BE2C (cell line): ENCODE measurements at regions not wholly inside any gene's neighbourhood (a gene's known extent, or its start where the extent isn't known, plus 50 kb on each side); places are given as distances from the start of the nearest gene placed in this dataset.

ENCODE experiments used
- DNase-seq: peaks from one replicate; pipeline ENCODE4 v3.0.0-alpha.2; 2020
- H3K27me3 ChIP-seq: fragments of 250-450 bp; sonication (Bioruptor Pico); 2 replicates; pipeline ENCODE4 v1.5.1; 2020; ENCODE audit warnings: mild to moderate bottlenecking
- H3K36me3 ChIP-seq: fragments of 250-450 bp; sonication (Bioruptor Pico); 2 replicates; pipeline ENCODE4 v1.5.1; 2020; ENCODE audit warnings: mild to moderate bottlenecking
- H3K4me1 ChIP-seq: fragments of 250-450 bp; sonication (Bioruptor Pico); 2 replicates; pipeline ENCODE4 v1.5.1; 2020
- H3K4me3 ChIP-seq: 2 replicates; pipeline ENCODE4 v1.5.1; 2011; ENCODE audit warnings: low read depth, low read length
- H3K9me3 ChIP-seq: fragments of 250-450 bp; sonication (Bioruptor Pico); 2 replicates; pipeline ENCODE4 v1.5.1; 2020
- CTCF ChIP-seq: IDR thresholded peaks from 2 replicates; pipeline ENCODE4 v1.5.1; 2012; ENCODE audit warnings: mild to moderate bottlenecking, low read depth, low read length

DNA sequence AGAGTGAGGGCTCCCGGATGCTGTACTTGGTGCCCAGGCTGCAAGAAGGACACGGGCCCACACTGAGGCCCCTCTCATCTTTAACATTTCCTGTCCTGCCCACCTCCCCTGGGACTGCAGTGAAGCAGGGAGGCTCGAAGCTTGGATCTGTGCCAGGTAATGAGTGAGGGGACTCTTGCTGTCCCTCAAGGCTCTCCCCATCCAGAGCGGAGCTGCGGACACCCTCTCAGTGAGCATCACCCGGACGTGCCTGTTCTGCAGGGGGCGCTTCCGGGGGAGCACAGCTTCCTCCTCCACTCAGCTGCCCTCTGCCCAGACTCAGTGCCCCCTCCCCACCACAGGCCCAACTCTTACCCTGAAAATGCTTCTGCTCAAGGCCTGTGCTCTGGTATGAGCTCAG is 150.0 kb upstream of the MYCN start:
- DNase-seq, result no peak

GRCh38 chr2:15790838-15791237 is 149.5 kb upstream of the MYCN start:
- DNase-seq, result no peak
- H3K9me3 ChIP-seq, result no peaks in the 10 kb centered on the region
- no peaks in the 10 kb centered on the region for H3K27me3 ChIP-seq
- no peaks in the 10 kb centered on the region for H3K4me1 ChIP-seq
- no peak overlapping the region for H3K4me3 ChIP-seq
- TF ChIP-seq CTCF, result no peak
- no peaks in the 10 kb centered on the region for H3K36me3 ChIP-seq

More for the DNA sequence above, 150.0 kb upstream of the MYCN start:
- no peaks in the 10 kb centered on the region for H3K4me1 ChIP-seq
- no peaks in the 10 kb centered on the region for H3K27me3 ChIP-seq
- no peak for TF ChIP-seq CTCF
- H3K4me3 ChIP-seq, result no peak overlapping the region
- H3K9me3 ChIP-seq, result no peaks in the 10 kb centered on the region
- no peaks in the 10 kb centered on the region for H3K36me3 ChIP-seq

DNA sequence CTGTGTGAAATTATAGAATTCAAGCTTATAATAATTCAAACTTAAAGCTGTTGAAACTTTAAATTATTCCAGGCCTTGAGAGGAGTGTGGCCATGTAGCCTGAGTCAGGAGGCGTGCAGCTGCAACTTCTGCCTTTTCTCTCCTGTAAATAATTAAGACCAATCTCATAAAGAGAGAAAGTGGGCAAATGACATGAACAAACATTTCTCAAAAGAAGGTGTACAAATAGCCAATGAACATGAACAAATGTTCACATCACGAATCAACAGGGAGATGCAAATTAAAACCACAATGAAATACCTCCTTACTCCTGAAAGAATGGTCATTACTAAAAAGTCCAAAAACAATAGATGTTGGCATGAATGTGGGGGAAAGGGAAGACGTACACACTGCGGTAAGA is 149.1 kb upstream of the MYCN start:
- no peaks in the 10 kb centered on the region for H3K36me3 ChIP-seq
- H3K9me3 ChIP-seq, result no peaks in the 10 kb centered on the region
- no peaks in the 10 kb centered on the region for H3K27me3 ChIP-seq
- no peak for DNase-seq
- TF ChIP-seq CTCF, result no peak
- no peak overlapping the region for H3K4me3 ChIP-seq
- no peaks in the 10 kb centered on the region for H3K4me1 ChIP-seq

- Histone ChIP-seq H3K9me3 (no peaks in the 10 kb centered on the region), H3K4me1 (no peaks in the 10 kb centered on the region), H3K27me3 (no peaks in the 10 kb centered on the region), H3K36me3 (no peaks in the 10 kb centered on the region), H3K4me3 (no peak overlapping the region)
- DNase-seq, result no peak
- no peak for TF ChIP-seq CTCF
Measured at GRCh38 chr2:15792331-15792730, 148.0 kb upstream of the MYCN start.

GRCh38 chr2:15793078-15793913 is 147.1 kb upstream of the MYCN start:
- Histone ChIP-seq H3K27me3 (no peaks in the 10 kb centered on the region), H3K36me3 (no peaks in the 10 kb centered on the region), H3K4me3 (no peak overlapping the region), H3K9me3 (no peaks in the 10 kb centered on the region), H3K4me1 (no peaks in the 10 kb centered on the region)
- no peak for DNase-seq
- TF ChIP-seq CTCF, result no peak

GRCh38 chr2:15793978-15794377 is 146.4 kb upstream of the MYCN start:
- Histone ChIP-seq H3K27me3 (no peaks in the 10 kb centered on the region), H3K36me3 (no peaks in the 10 kb centered on the region), H3K4me3 (no peak overlapping the region), H3K4me1 (no peaks in the 10 kb centered on the region), H3K9me3 (no peaks in the 10 kb centered on the region)
- no peak for TF ChIP-seq CTCF
- no peak for DNase-seq
